ENCODE measurements at regions not wholly inside any gene's neighbourhood (a gene's known extent, or its start where the extent isn't known, plus 50 kb on each side); places are given as distances from the start of the nearest gene placed in this dataset.

DNA sequence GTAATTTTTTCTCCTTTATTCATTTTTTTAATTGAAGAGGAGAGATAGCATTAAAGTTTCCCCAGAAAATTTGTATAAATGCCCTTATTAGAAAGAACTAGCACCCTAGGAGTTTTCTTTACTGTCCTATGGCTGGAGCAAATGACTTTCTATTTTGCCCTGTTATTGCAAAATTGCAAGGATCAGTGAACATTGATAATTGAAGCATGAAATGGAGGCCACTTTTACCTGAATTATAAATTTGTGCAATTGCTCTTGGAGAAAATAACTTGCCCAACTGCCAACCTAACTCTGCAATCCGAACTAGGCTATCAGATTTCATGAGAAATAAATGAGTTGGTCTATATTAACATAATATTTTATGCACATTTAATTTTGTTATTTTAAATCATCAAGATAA lies 111.9 kb downstream of the MTRR start:
- H3K9ac ChIP-seq (ENCODE audit: low read length): no peak overlapping the region
- H3K36me3 ChIP-seq (ENCODE audit: insufficient read depth, low read length): no peaks in the 10 kb centered on the region
- no peaks in the 10 kb centered on the region for H3K27me3 ChIP-seq (ENCODE audit: insufficient read depth, low read depth, low read length)
- H3K79me2 ChIP-seq (replicated peaks; ENCODE audit: insufficient read depth, low read length): no peaks in the 10 kb centered on the region
- no peak overlapping the region for H3K4me3 ChIP-seq (ENCODE audit: low read length)
- H3K9me2 ChIP-seq (ENCODE audit: insufficient read depth, low read length): no peaks in the 10 kb centered on the region
- no peak overlapping the region for H2AFZ ChIP-seq (ENCODE audit: low read depth, low read length)
- H3K9me3 ChIP-seq (ENCODE audit: low read length): no peaks in the 10 kb centered on the region
- H3K4me2 ChIP-seq (ENCODE audit: low read length): no peak overlapping the region
- H4K20me1 ChIP-seq (ENCODE audit: insufficient read depth): no peaks in the 10 kb centered on the region
- no peak overlapping the region for H3K27ac ChIP-seq (ENCODE audit: low read length)
- no peaks in the 10 kb centered on the region for H3F3A ChIP-seq (ENCODE audit: insufficient read depth, low read length, poor library complexity, severe bottlenecking)
- no peak for TF ChIP-seq EZH2 (IDR thresholded peaks at IDR 0.05; ENCODE audit: borderline replicate concordance, insufficient read depth, low read length, poor library complexity, severe bottlenecking)
- no peak for TF ChIP-seq EP300 (conservative IDR thresholded peaks at IDR 0.05; ENCODE audit: poor library complexity, severe bottlenecking)
- TF ChIP-seq TAF1 (IDR thresholded peaks at IDR 0.05; ENCODE audit: low read depth): no peak
- TF ChIP-seq, protein P1, sequence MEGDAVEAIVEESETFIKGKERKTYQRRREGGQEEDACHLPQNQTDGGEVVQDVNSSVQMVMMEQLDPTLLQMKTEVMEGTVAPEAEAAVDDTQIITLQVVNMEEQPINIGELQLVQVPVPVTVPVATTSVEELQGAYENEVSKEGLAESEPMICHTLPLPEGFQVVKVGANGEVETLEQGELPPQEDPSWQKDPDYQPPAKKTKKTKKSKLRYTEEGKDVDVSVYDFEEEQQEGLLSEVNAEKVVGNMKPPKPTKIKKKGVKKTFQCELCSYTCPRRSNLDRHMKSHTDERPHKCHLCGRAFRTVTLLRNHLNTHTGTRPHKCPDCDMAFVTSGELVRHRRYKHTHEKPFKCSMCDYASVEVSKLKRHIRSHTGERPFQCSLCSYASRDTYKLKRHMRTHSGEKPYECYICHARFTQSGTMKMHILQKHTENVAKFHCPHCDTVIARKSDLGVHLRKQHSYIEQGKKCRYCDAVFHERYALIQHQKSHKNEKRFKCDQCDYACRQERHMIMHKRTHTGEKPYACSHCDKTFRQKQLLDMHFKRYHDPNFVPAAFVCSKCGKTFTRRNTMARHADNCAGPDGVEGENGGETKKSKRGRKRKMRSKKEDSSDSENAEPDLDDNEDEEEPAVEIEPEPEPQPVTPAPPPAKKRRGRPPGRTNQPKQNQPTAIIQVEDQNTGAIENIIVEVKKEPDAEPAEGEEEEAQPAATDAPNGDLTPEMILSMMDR (IDR thresholded peaks at IDR 0.05; ENCODE audit: poor library complexity, severe bottlenecking): no peak
- no peak for TF ChIP-seq RAD21 (conservative IDR thresholded peaks at IDR 0.05)

DNA sequence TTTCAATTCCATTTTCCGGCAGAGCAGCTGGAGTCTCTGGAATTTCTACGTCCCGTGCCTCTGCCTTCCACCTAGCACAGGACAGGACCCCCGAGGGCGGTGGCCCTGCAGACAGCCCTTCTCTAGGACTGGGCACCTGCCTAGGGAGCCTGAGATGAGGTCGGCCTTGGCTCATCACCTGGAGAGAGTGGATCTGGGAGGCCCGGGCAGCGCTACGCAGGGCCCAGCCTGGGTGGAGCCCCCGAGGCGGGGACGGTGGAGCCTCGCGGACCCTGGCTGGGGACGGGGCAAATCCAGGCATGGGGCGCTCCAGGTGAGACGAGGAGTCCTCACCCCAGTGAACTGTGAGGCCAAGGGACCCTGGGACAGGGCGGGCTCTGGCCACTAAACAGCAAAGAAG lies 114.5 kb downstream of the MTRR start:
- no peaks in the 10 kb centered on the region for H3F3A ChIP-seq (ENCODE audit: insufficient read depth, low read length, poor library complexity, severe bottlenecking)
- no peaks in the 10 kb centered on the region for H3K79me2 ChIP-seq (replicated peaks; ENCODE audit: insufficient read depth, low read length)
- no peak for TF ChIP-seq MXI1 (conservative IDR thresholded peaks at IDR 0.05; ENCODE audit: poor library complexity, severe bottlenecking)
- no peak for TF ChIP-seq TAF1 (IDR thresholded peaks at IDR 0.05; ENCODE audit: low read depth)
- TF ChIP-seq SMC3 (conservative IDR thresholded peaks at IDR 0.05; ENCODE audit: poor library complexity): no peak
- no peak for TF ChIP-seq RAD21 (conservative IDR thresholded peaks at IDR 0.05)
- TF ChIP-seq, protein P2, sequence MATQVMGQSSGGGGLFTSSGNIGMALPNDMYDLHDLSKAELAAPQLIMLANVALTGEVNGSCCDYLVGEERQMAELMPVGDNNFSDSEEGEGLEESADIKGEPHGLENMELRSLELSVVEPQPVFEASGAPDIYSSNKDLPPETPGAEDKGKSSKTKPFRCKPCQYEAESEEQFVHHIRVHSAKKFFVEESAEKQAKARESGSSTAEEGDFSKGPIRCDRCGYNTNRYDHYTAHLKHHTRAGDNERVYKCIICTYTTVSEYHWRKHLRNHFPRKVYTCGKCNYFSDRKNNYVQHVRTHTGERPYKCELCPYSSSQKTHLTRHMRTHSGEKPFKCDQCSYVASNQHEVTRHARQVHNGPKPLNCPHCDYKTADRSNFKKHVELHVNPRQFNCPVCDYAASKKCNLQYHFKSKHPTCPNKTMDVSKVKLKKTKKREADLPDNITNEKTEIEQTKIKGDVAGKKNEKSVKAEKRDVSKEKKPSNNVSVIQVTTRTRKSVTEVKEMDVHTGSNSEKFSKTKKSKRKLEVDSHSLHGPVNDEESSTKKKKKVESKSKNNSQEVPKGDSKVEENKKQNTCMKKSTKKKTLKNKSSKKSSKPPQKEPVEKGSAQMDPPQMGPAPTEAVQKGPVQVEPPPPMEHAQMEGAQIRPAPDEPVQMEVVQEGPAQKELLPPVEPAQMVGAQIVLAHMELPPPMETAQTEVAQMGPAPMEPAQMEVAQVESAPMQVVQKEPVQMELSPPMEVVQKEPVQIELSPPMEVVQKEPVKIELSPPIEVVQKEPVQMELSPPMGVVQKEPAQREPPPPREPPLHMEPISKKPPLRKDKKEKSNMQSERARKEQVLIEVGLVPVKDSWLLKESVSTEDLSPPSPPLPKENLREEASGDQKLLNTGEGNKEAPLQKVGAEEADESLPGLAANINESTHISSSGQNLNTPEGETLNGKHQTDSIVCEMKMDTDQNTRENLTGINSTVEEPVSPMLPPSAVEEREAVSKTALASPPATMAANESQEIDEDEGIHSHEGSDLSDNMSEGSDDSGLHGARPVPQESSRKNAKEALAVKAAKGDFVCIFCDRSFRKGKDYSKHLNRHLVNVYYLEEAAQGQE (IDR thresholded peaks at IDR 0.05; ENCODE audit: borderline replicate concordance): no peak
- TF ChIP-seq POLR2AphosphoS5 (IDR thresholded peaks at IDR 0.05): no peak
- no peak for TF ChIP-seq EZH2 (IDR thresholded peaks at IDR 0.05; ENCODE audit: borderline replicate concordance, insufficient read depth, low read length, poor library complexity, severe bottlenecking)
- TF ChIP-seq EP300 (conservative IDR thresholded peaks at IDR 0.05; ENCODE audit: poor library complexity, severe bottlenecking): no peak
- TF ChIP-seq, protein P1 (IDR thresholded peaks at IDR 0.05; ENCODE audit: poor library complexity, severe bottlenecking): no peak
- no peak overlapping the region for H3K4me3 ChIP-seq (ENCODE audit: low read length)
- H3K4me2 ChIP-seq (ENCODE audit: low read length): no peak overlapping the region
- no peak overlapping the region for H3K9ac ChIP-seq (ENCODE audit: low read length)
- H3K36me3 ChIP-seq (ENCODE audit: insufficient read depth, low read length): no peaks in the 10 kb centered on the region
- no peaks in the 10 kb centered on the region for H3K27me3 ChIP-seq (ENCODE audit: insufficient read depth, low read depth, low read length)
- H4K20me1 ChIP-seq (ENCODE audit: insufficient read depth): no peaks in the 10 kb centered on the region
- H2AFZ ChIP-seq (ENCODE audit: low read depth, low read length): no peak overlapping the region
- no peak overlapping the region for H3K27ac ChIP-seq (ENCODE audit: low read length)
- H3K9me3 ChIP-seq (ENCODE audit: low read length): no peaks in the 10 kb centered on the region
- H3K9me2 ChIP-seq (ENCODE audit: insufficient read depth, low read length): no peaks in the 10 kb centered on the region

Data from neural cell (in vitro differentiated cells).